GM12878 (cell line): ENCODE measurements at regions not wholly inside any gene's neighbourhood (a gene's known extent, or its start where the extent isn't known, plus 50 kb on each side); places are given as distances from the start of the nearest gene placed in this dataset.
A peak's percentile ranks its signal among the peaks of the same experiment; 100 is the strongest.

Source experiments
- ATAC-seq: fragments of 200-7000 bp; cut with Tn5 transposase; 3 replicates; pipeline ENCODE4 v1.9.1; 2020; ENCODE audit warnings: mild to moderate bottlenecking, moderate library complexity
- BruUV-seq: library from RNA; stranded (reverse); fragments of 400-500 nt; replicated peaks from 2 replicates; lab custom pipeline; 2021; lab: Mats Ljungman, UMichigan
- CTCF ChIA-PET: fragments of 300-600 bp; sonication (Branson Sonifier 250); formaldehyde crosslinking; extraction: SDS; loops from one replicate; lab custom pipeline; 2021; ENCODE audit warnings: inconsistent platforms; lab: Yijun Ruan, JAX
- POLR2A ChIA-PET: fragments of 350-600 bp; formaldehyde crosslinking; extraction: SDS; loops from one replicate; lab custom pipeline; 2021; ENCODE audit warnings: inconsistent platforms; lab: Charles Lee
- RAD21 ChIA-PET: fragments of 300-600 bp; sonication (Branson Sonifier 250); formaldehyde crosslinking; loops from one replicate; lab custom pipeline; 2023; ENCODE audit warnings: antibody characterized with exemption; ENCODE audit not compliant: unreplicated experiment; lab: Charles Lee
- SMC1A ChIA-PET: fragments of 300-600 bp; sonication (Branson Sonifier 250); formaldehyde crosslinking; loops from one replicate; lab custom pipeline; 2023; ENCODE audit not compliant: unreplicated experiment, uncharacterized antibody; lab: Charles Lee
- DNase-seq: peaks from one replicate; pipeline ENCODE4 v3.0.0-alpha.2; 2011; ENCODE audit warnings: low read depth, low spot score
- FAIRE-seq: peaks from 3 replicates; lab custom pipeline; 2011; peaks lifted over from hg19 to GRCh38; lab: Jason Lieb, UNC
- H2AFZ ChIP-seq: 2 replicates; pipeline ENCODE4 v1.6.0; 2011; ENCODE audit warnings: low read depth, low read length, control low read depth; ENCODE audit not compliant: control insufficient read depth
- H3K27ac ChIP-seq: 2 replicates; pipeline ENCODE4 v1.5.1; 2011; ENCODE audit warnings: control low read depth; ENCODE audit not compliant: control insufficient read depth, insufficient read depth
- H3K27me3 ChIP-seq, 2 experiments: replicated peaks in 1 of 2; 2 replicates each; pipeline versions ENCODE4 v1.6.0 to v1.6.1; 2011; ENCODE audit warnings: low read length in 1 of 2; ENCODE audit not compliant: control insufficient read depth in 2 of 2, insufficient read depth in 2 of 2
- H3K36me3 ChIP-seq, 2 experiments: 2 replicates each; pipeline ENCODE4 v1.5.1; 2011; ENCODE audit warnings: low read length in 1 of 2; ENCODE audit not compliant: control insufficient read depth in 2 of 2, insufficient read depth in 2 of 2
- H3K4me1 ChIP-seq: 2 replicates; pipeline ENCODE4 v1.6.1; 2011; ENCODE audit warnings: mild to moderate bottlenecking, low read length, moderate library complexity, mixed read lengths; ENCODE audit not compliant: control insufficient read depth, insufficient read depth
- H3K4me2 ChIP-seq: 2 replicates; pipeline ENCODE4 v1.6.0; 2011; ENCODE audit warnings: control low read depth; ENCODE audit not compliant: control insufficient read depth, insufficient read depth
- H3K4me3 ChIP-seq: fragments of 200-600 bp; sonication (generic); 2 replicates; pipeline ENCODE4 v1.5.1; 2016
- H3K79me2 ChIP-seq: 2 replicates; pipeline ENCODE4 v1.6.0; 2011; ENCODE audit warnings: low read length; ENCODE audit not compliant: control insufficient read depth, insufficient read depth
- H3K9ac ChIP-seq: 2 replicates; pipeline ENCODE4 v1.8.0; 2011; ENCODE audit warnings: low read length, control low read depth, mixed read lengths; ENCODE audit not compliant: control insufficient read depth, insufficient read depth
- H3K9me3 ChIP-seq: replicated peaks from 3 replicates; pipeline ENCODE4 v1.5.1; 2011; ENCODE audit warnings: mild to moderate bottlenecking, low read length; ENCODE audit not compliant: control insufficient read depth, insufficient read depth
- H4K20me1 ChIP-seq: 2 replicates; pipeline ENCODE4 v1.6.0; 2011; ENCODE audit not compliant: control insufficient read depth, insufficient read depth
- ESRRA ChIP-seq: IDR thresholded peaks from 2 replicates; pipeline ENCODE4 v1.6.1; 2012; ENCODE audit warnings: mild to moderate bottlenecking, low read length, improper control_type of control experiment
- GATAD2B ChIP-seq: fragments of 450-650 bp; conservative IDR thresholded peaks from 2 replicates; pipeline ENCODE4 v1.6.1; 2017; ENCODE audit warnings: low read depth, mild to moderate bottlenecking, moderate library complexity
- LARP7 ChIP-seq: fragments of 450-650 bp; IDR thresholded peaks from 2 replicates; pipeline ENCODE4 v1.6.1; 2017; ENCODE audit warnings: mild to moderate bottlenecking
- PRDM15 ChIP-seq: fragments of 450-650 bp; formaldehyde crosslinking; IDR thresholded peaks from 2 replicates; pipeline ENCODE4 v1.4.0; 2020; ENCODE audit warnings: mild to moderate bottlenecking, moderate library complexity
- YBX1 ChIP-seq: fragments of 450-650 bp; IDR thresholded peaks from 2 replicates; pipeline ENCODE4 v1.6.1; 2016; ENCODE audit warnings: antibody characterized with exemption
- ZNF24 ChIP-seq: fragments of 450-650 bp; IDR thresholded peaks from 2 replicates; pipeline ENCODE4 v1.6.1; 2017; ENCODE audit warnings: antibody characterized with exemption, mild to moderate bottlenecking
- WGBS: methylation state at CpG from one replicate; pipeline ENCODE4 v1.1.6; 2016; ENCODE audit warnings: low lambda C conversion rate; ENCODE audit not compliant: insufficient replicate concordance, insufficient coverage; ENCODE audit errors: missing lambda C conversion rate; 5-methylcytosine and 5-hydroxymethylcytosine counted together
- in situ Hi-C: fragments of 300-500 bp; cut with MboI; formaldehyde crosslinking; loops from 9 replicates; pipeline ENCODE4 v1.14.3; 2018; ENCODE audit warnings: mixed read lengths
- intact Hi-C: fragments of 100-400 bp; cut with micrococcal nuclease; formaldehyde crosslinking; loops from one replicate; pipeline ENCODE4 v1.14.2; 2022; ENCODE audit not compliant: unreplicated experiment

- Histone ChIP-seq H3K36me3 (no peaks in the 10 kb centered on the region), H4K20me1 (no peaks in the 10 kb centered on the region), H3K27ac (no peak overlapping the region), H3K9ac (no peak overlapping the region), H3K27me3 (no peaks in the 10 kb centered on the region), H3K4me3 (no peak overlapping the region), H3K4me2 (no peak overlapping the region), H3K9me3 (no peaks in the 10 kb centered on the region; the same call in 2 of the 3 replicates), H3K79me2 (no peaks in the 10 kb centered on the region), H3K4me1 (no peaks in the 10 kb centered on the region), H2AFZ (no peak overlapping the region)
- BruUV-seq, result no TSS peak
- in situ Hi-C loops (no loop called here), intact Hi-C loops (no loop called here)
- no peak for FAIRE-seq
- SMC1A ChIA-PET, result interaction anchor here (1.9 to 3.4 kb wide), 2 partner anchors 10 kb away, joined by 12 to 17 read pairs; no protein-coding TSS in a partner anchor
- POLR2A ChIA-PET, result no interaction called here
- RAD21 ChIA-PET, result interaction anchor here (1.3 kb wide), 1 partner anchor 9 kb away, joined by 3 read pairs; no protein-coding TSS in a partner anchor
- WGBS, result 51% methylated on average over 5 of the region's 5 CpGs
- CTCF ChIA-PET, result no interaction called here
- TF ChIP-seq LARP7, result no peak
- no peak for TF ChIP-seq GATAD2B
- no peak for TF ChIP-seq ESRRA
- DNase-seq, result no peak
- ATAC-seq, result no peak
These were observed 260.3 kb upstream of the KLF4 start for GRCh38 chr9:107749787-107750444.

GRCh38 chr9:107744873-107745272 is 255.3 kb upstream of the KLF4 start:
- H3K4me3 ChIP-seq, result no peak overlapping the region
- RAD21 ChIA-PET, result interaction anchor here (0.6 to 2.5 kb wide), 4 partner anchors 10 to 98 kb away, joined by 3 to 7 read pairs (median 4); no protein-coding TSS in a partner anchor
- in situ Hi-C loops, result no loop called here

More at GRCh38 chr9:107744873-107745272, 255.3 kb upstream of the KLF4 start:
- Histone ChIP-seq H4K20me1 (no peaks in the 10 kb centered on the region), H3K36me3 (no peaks in the 10 kb centered on the region), H3K4me2 (no peak overlapping the region), H3K79me2 (no peaks in the 10 kb centered on the region), H3K27me3 (no peaks in the 10 kb centered on the region), H3K4me1 (no peaks in the 10 kb centered on the region), H3K27ac (no peak overlapping the region), H3K9me3 (no peaks in the 10 kb centered on the region), H3K9ac (no peak overlapping the region), H2AFZ (no peak overlapping the region)
- DNase-seq (no peak), FAIRE-seq (no peak), ATAC-seq (peak; percentile 44)
- TF ChIP-seq ZNF24, result peak; percentile 88
- no peak for TF ChIP-seq PRDM15
- no peak for TF ChIP-seq YBX1
- whole genome bisulfite sequencing, result 4% methylated on average over 2 of the region's 2 CpGs
- SMC1A ChIA-PET, result interaction anchor here (0.9 to 2.4 kb wide), 11 partner anchors 8 to 128 kb away, joined by 3 to 12 read pairs (median 5); no protein-coding TSS in a partner anchor
- POLR2A ChIA-PET, result interaction anchor here (0.6 to 2.0 kb wide), 3 partner anchors 12 to 846 kb away, joined by 4 to 8 read pairs (median 4); no protein-coding TSS in a partner anchor
- CTCF ChIA-PET, result interaction anchor here (0.8 to 1.6 kb wide), 4 partner anchors 10 to 124 kb away, joined by 3 read pairs; no protein-coding TSS in a partner anchor
- BruUV-seq, result no TSS peak
- intact Hi-C loops, result no loop called here
